Endothelial cell (in vitro differentiated cells): ENCODE measurements at regions not wholly inside any gene's neighbourhood (a gene's known extent, or its start where the extent isn't known, plus 50 kb on each side); places are given as distances from the start of the nearest gene placed in this dataset.
A peak's percentile ranks its signal among the peaks of the same experiment; 100 is the strongest.

ENCODE experiments used
- DNase-seq: peaks from one replicate; pipeline ENCODE4 v3.0.0; 2021; ENCODE audit warnings: low spot score
- H3K27ac Mint-ChIP-seq: one replicate; pipeline ENCODE4 v1.8.0; 2021; ENCODE audit warnings: mixed read lengths, inconsistent platforms; ENCODE audit not compliant: unreplicated experiment
- H3K27me3 Mint-ChIP-seq: one replicate; pipeline ENCODE4 v1.8.0; 2021; ENCODE audit warnings: mild to moderate bottlenecking, moderate library complexity, mixed read lengths, inconsistent platforms; ENCODE audit not compliant: unreplicated experiment
- H3K36me3 Mint-ChIP-seq: one replicate; pipeline ENCODE4 v1.8.0; 2021; ENCODE audit warnings: mild to moderate bottlenecking, low read depth, mixed read lengths, inconsistent platforms; ENCODE audit not compliant: unreplicated experiment
- H3K4me1 Mint-ChIP-seq: one replicate; pipeline ENCODE4 v1.8.0; 2021; ENCODE audit warnings: mild to moderate bottlenecking, mixed read lengths, inconsistent platforms; ENCODE audit not compliant: unreplicated experiment
- H3K4me3 Mint-ChIP-seq: one replicate; pipeline ENCODE4 v1.8.0; 2021; ENCODE audit warnings: mild to moderate bottlenecking, mixed read lengths, inconsistent platforms; ENCODE audit not compliant: unreplicated experiment
- H3K9me3 Mint-ChIP-seq: one replicate; pipeline ENCODE4 v1.8.0; 2021; ENCODE audit warnings: mixed read lengths, inconsistent platforms; ENCODE audit not compliant: unreplicated experiment
- TF ChIP-seq, protein P1 (sequence below): fragments of 200-600 bp; sonication (generic); IDR thresholded peaks from one replicate; pipeline ENCODE4 v1.5.0; 2021; ENCODE audit warnings: antibody characterized with exemption; ENCODE audit not compliant: unreplicated experiment

DNA sequence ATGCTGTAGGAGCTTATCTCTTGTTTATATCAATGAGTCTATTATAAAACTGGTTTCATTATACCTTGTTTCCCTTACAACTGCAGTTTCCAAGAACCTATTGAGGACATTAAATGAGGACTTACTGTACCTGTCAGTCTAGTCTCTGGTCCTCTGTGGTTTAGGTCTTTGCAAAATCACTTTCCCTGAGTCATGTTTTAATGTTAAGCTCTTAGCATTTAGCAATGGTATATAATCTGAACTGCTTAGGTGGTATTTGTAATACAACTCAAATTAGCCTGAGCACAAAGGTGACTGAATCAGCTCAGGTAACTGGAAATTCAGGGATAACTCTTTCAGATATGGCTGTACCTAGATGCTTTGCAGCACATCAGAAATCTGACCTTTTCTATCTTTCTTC lies 418.3 kb upstream of the SPRED2 start:
- no peaks in the 10 kb centered on the region for H3K4me1 Mint-ChIP-seq
- DNase-seq: no peak
- TF ChIP-seq, protein P1, sequence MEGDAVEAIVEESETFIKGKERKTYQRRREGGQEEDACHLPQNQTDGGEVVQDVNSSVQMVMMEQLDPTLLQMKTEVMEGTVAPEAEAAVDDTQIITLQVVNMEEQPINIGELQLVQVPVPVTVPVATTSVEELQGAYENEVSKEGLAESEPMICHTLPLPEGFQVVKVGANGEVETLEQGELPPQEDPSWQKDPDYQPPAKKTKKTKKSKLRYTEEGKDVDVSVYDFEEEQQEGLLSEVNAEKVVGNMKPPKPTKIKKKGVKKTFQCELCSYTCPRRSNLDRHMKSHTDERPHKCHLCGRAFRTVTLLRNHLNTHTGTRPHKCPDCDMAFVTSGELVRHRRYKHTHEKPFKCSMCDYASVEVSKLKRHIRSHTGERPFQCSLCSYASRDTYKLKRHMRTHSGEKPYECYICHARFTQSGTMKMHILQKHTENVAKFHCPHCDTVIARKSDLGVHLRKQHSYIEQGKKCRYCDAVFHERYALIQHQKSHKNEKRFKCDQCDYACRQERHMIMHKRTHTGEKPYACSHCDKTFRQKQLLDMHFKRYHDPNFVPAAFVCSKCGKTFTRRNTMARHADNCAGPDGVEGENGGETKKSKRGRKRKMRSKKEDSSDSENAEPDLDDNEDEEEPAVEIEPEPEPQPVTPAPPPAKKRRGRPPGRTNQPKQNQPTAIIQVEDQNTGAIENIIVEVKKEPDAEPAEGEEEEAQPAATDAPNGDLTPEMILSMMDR: no peak

DNA sequence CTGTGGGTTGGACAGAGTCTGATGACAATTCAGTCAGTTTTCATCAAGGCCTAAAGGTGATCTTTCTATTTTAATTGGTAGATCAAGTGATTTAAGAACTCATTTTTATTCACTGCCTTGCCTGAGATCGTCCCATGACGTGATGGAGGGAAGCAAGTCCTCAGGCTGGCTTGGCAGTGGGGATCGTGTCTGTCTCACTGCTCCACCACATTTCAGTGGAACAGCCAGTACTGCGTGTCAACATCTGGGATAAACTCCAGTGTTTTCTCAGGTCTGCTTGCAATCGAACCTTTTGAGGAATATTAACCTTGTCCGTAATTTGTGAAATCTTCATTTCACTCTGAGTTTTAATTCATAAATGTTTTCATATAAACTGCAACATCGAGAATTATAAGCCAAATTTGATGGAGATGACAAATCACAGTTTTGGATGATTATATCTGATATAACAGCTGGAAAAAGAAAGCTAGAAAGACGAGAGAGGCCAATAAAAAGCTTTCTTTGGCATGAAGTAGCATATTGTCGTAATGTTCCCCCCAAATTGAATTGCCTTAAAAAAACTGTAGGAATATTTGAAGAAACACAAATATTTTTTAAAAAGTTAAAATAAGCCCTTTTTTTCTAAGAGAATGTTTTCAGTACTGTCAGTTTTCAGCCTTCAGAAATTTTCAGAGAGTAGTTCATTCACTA lies 414.7 kb upstream of the SPRED2 start:
- H3K9me3 Mint-ChIP-seq: no peaks in the 10 kb centered on the region
- H3K4me3 Mint-ChIP-seq: no peak overlapping the region
- TF ChIP-seq, protein P1: no peak
- DNase-seq: no peak
- H3K27ac Mint-ChIP-seq: no peak overlapping the region
- peaks cover 24% of the 10 kb centered on the region for H3K4me1 Mint-ChIP-seq
- no peaks in the 10 kb centered on the region for H3K36me3 Mint-ChIP-seq
- H3K27me3 Mint-ChIP-seq: peaks cover 4% of the 10 kb centered on the region

More for the DNA sequence above, 418.3 kb upstream of the SPRED2 start:
- H3K9me3 Mint-ChIP-seq: no peaks in the 10 kb centered on the region
- H3K36me3 Mint-ChIP-seq: no peaks in the 10 kb centered on the region
- H3K27ac Mint-ChIP-seq: no peak overlapping the region
- peaks cover 3% of the 10 kb centered on the region for H3K27me3 Mint-ChIP-seq
- H3K4me3 Mint-ChIP-seq: no peak overlapping the region

DNA sequence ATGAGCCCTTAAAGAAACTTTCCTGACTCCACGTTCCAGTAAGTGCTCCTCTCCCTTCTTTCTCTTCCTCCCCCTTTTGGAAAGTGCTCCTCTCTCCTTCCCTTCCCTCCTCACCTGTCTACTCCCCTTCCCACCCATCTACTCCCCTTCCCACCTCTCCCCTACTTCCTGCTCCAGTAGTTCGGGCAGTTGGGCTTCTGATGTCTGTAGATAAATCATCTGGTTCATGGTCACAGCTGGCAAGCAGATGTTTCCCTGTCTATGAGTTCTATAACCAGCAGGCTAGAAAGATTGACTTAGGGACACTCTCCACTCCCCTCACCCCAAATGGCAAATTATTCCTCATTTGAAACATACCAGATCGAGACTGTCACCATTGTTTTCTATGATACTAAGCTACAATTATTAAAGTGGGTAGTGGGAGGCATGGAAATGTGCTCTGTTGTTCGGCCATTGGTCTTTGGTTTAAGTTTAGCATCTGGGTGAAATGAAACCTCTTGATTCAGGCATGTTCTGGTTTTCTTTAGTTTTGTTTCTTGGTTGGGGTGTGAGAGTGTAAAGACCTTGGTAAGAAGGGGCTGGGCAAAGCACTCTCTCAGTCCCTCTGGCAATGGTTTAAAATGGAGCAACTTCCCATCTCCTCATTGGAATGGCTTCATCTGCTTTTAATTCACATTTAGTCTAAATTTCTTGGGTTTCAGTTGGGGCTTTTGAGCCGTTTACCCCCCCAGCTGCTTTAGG lies 413.2 kb upstream of the SPRED2 start:
- H3K4me1 Mint-ChIP-seq: peaks cover 24% of the 10 kb centered on the region
- peaks cover 4% of the 10 kb centered on the region for H3K27me3 Mint-ChIP-seq
- H3K27ac Mint-ChIP-seq: no peak overlapping the region
- no peak overlapping the region for H3K4me3 Mint-ChIP-seq
- no peaks in the 10 kb centered on the region for H3K9me3 Mint-ChIP-seq
- H3K36me3 Mint-ChIP-seq: no peaks in the 10 kb centered on the region
- TF ChIP-seq, protein P1: no peak
- DNase-seq: no peak

DNA sequence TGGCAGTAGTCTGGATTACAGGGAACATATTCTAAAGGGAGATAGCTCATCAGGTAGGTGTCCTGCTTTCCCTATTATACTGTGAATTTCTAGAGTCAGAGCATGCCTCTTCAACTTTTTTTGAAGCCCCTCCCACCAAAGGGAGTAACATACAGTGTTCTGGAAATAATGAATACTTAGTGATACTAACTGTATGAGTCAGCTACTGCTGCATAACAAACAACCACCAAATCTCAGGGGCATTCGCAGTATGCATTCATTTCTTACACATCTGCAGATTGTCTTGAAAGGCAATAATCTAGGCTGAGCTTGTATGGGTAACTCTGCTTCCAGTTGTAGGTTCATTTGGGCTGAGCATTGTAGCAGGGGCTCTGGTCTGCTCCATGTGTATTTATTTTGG lies 409.7 kb upstream of the SPRED2 start:
- Mint-ChIP-seq H3K4me1 (peaks cover 24% of the 10 kb centered on the region), H3K27ac (peak overlapping the region; percentile 82), H3K27me3 (peaks cover 4% of the 10 kb centered on the region), H3K4me3 (no peak overlapping the region), H3K36me3 (no peaks in the 10 kb centered on the region), H3K9me3 (no peaks in the 10 kb centered on the region)
- TF ChIP-seq, protein P1: no peak
- DNase-seq: no peak

DNA sequence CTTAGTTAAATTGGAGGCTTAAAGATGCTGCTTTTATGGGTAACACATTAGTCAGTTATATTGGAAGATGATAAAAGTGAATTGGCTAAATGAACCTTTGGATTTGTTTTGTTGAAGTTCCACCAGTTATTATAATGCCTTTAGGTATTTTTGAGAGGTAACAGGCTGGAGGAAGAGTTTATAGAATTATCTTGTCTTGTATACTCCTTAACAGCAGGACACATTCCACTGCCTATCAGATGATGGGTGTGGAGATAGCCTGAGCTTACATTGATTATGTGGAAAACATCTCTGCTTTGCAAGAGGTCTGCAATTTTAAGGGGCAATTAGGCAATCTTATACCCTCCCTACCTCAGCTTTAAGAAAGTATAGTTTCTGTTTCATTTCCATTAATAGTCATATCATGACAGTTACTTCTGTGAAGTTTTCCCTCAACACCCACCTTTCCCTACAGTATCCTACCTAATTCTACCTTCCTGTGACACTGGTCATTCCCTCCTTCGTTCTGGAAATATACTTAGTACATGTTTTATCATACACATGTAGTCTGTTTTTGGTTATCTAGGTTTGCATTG lies 403.7 kb upstream of the SPRED2 start:
- peaks cover 18% of the 10 kb centered on the region for H3K4me1 Mint-ChIP-seq
- no peak overlapping the region for H3K27ac Mint-ChIP-seq
- H3K27me3 Mint-ChIP-seq: peaks cover 1% of the 10 kb centered on the region
- H3K4me3 Mint-ChIP-seq: no peak overlapping the region
- no peak for DNase-seq
- no peaks in the 10 kb centered on the region for H3K36me3 Mint-ChIP-seq
- H3K9me3 Mint-ChIP-seq: no peaks in the 10 kb centered on the region
- TF ChIP-seq, protein P1: no peak
